Neural cell (in vitro differentiated cells): ENCODE measurements at regions not wholly inside any gene's neighbourhood (a gene's known extent, or its start where the extent isn't known, plus 50 kb on each side); places are given as distances from the start of the nearest gene placed in this dataset.

Source experiments
- H2AFZ ChIP-seq: fragments of 200-600, 300-800 bp; sonication (generic), shearing (Covaris generic); 2 replicates; pipeline ENCODE4 v1.6.0; 2014; ENCODE audit warnings: low read depth, mild to moderate bottlenecking, antibody characterized with exemption, low read length, moderate library complexity
- H3F3A ChIP-seq: fragments of 200-600 bp; shearing (Covaris generic); 2 replicates; pipeline ENCODE4 v1.6.1; 2016; ENCODE audit warnings: mild to moderate bottlenecking, moderate library complexity, mixed read lengths, antibody characterized with exemption, low read length; ENCODE audit not compliant: insufficient read depth, poor library complexity, severe bottlenecking
- H3K27ac ChIP-seq: fragments of 200-600, 300-800 bp; sonication (generic), shearing (Covaris generic); 2 replicates; pipeline ENCODE4 v1.5.1; 2014; ENCODE audit warnings: mild to moderate bottlenecking, low read length, moderate library complexity
- H3K27me3 ChIP-seq: fragments of 300-800, 200-600 bp; sonication (generic), shearing (Covaris generic); 2 replicates; pipeline ENCODE4 v1.6.0; 2014; ENCODE audit warnings: mild to moderate bottlenecking, low read depth, low read length, moderate library complexity; ENCODE audit not compliant: insufficient read depth
- H3K36me3 ChIP-seq: fragments of 300-800, 200-600 bp; sonication (generic), shearing (Covaris generic); 2 replicates; pipeline ENCODE4 v1.5.1; 2014; ENCODE audit warnings: mild to moderate bottlenecking, antibody characterized with exemption, low read length, moderate library complexity; ENCODE audit not compliant: insufficient read depth
- H3K4me2 ChIP-seq: fragments of 300-800, 200-600 bp; sonication (generic), shearing (Covaris generic); 2 replicates; pipeline ENCODE4 v1.6.0; 2014; ENCODE audit warnings: mild to moderate bottlenecking, low read length
- H3K4me3 ChIP-seq: fragments of 300-800, 200-600 bp; sonication (generic), shearing (Covaris generic); 2 replicates; pipeline ENCODE4 v1.5.1; 2014; ENCODE audit warnings: mild to moderate bottlenecking, low read length, moderate library complexity
- H3K79me2 ChIP-seq: fragments of 200-600 bp; shearing (Covaris generic); replicated peaks from 2 replicates; pipeline ENCODE4 v1.6.0; 2014; ENCODE audit warnings: mild to moderate bottlenecking, low read length, moderate library complexity; ENCODE audit not compliant: insufficient read depth
- H3K9ac ChIP-seq: fragments of 300-800, 200-600 bp; sonication (generic), shearing (Covaris generic); 2 replicates; pipeline ENCODE4 v1.6.1; 2016; ENCODE audit warnings: mild to moderate bottlenecking, low read length, mixed read lengths
- H3K9me2 ChIP-seq: fragments of 200-600 bp; shearing (Covaris generic); 2 replicates; pipeline ENCODE4 v1.6.1; 2016; ENCODE audit warnings: mild to moderate bottlenecking, low read length, mixed read lengths; ENCODE audit not compliant: insufficient read depth
- H3K9me3 ChIP-seq: fragments of 200-600, 300-800 bp; sonication (generic), shearing (Covaris generic); 2 replicates; pipeline ENCODE4 v1.6.1; 2016; ENCODE audit warnings: mild to moderate bottlenecking, mixed run types, low read length, moderate library complexity, mixed read lengths
- H4K20me1 ChIP-seq: fragments of 200-600 bp; shearing (Covaris generic); 2 replicates; pipeline ENCODE4 v1.6.1; 2016; ENCODE audit warnings: mild to moderate bottlenecking, mixed run types; ENCODE audit not compliant: insufficient read depth
- EP300 ChIP-seq: fragments of 450-650 bp; conservative IDR thresholded peaks from 2 replicates; pipeline ENCODE4 v1.6.1; 2014; ENCODE audit warnings: antibody characterized with exemption, mild to moderate bottlenecking, moderate library complexity; ENCODE audit not compliant: poor library complexity, severe bottlenecking
- EZH2 ChIP-seq: fragments of 200-600, 300-800 bp; shearing (Covaris generic), sonication (generic); IDR thresholded peaks from 2 replicates; pipeline ENCODE4 v1.6.1; 2014; ENCODE audit warnings: antibody characterized with exemption, low read length, borderline replicate concordance, mild to moderate bottlenecking; ENCODE audit not compliant: insufficient read depth, poor library complexity, severe bottlenecking
- MXI1 ChIP-seq: fragments of 450-650 bp; conservative IDR thresholded peaks from 2 replicates; pipeline ENCODE4 v1.6.1; 2014; ENCODE audit warnings: antibody characterized with exemption, mild to moderate bottlenecking; ENCODE audit not compliant: poor library complexity, severe bottlenecking
- POLR2AphosphoS5 ChIP-seq: IDR thresholded peaks from 2 replicates; pipeline ENCODE4 v1.6.1; 2012
- RAD21 ChIP-seq: fragments of 450-650 bp; conservative IDR thresholded peaks from 2 replicates; pipeline ENCODE4 v1.6.1; 2014; ENCODE audit warnings: antibody characterized with exemption, mild to moderate bottlenecking, moderate library complexity
- SMC3 ChIP-seq: fragments of 450-650 bp; conservative IDR thresholded peaks from 2 replicates; pipeline ENCODE4 v1.6.1; 2014; ENCODE audit warnings: antibody characterized with exemption, mild to moderate bottlenecking, moderate library complexity; ENCODE audit not compliant: poor library complexity
- TAF1 ChIP-seq: IDR thresholded peaks from 2 replicates; pipeline ENCODE4 v1.6.1; 2012; ENCODE audit warnings: low read depth
- TF ChIP-seq, protein P1 (sequence below): fragments of 450-650 bp; IDR thresholded peaks from 2 replicates; pipeline ENCODE4 v1.5.1; 2014; ENCODE audit warnings: antibody characterized with exemption, mild to moderate bottlenecking, moderate library complexity; ENCODE audit not compliant: poor library complexity, severe bottlenecking

DNA sequence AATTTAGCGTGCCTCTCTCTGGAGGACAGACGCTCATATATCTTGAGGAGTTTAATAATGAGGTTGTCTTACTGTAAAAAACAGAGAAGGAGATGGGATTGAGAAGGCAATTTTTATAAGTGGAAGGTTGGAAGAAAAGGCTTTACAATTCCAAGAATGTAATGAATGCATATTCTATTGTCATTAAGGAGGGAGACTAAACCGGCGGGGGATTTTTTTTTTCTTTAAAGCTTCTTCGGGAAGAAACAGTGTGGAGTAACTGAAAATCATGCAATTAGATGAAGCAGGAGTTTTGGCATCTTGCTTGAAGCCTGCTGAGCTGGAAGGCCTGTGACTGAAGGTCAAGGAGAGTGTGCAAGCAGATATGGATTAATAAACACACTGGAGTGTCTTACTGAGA, 124.4 kb downstream of the HRH4 start:
- Histone ChIP-seq H2AFZ (no peak overlapping the region), H3K9me3 (no peaks in the 10 kb centered on the region), H3F3A (no peaks in the 10 kb centered on the region), H3K4me3 (no peak overlapping the region), H3K36me3 (no peaks in the 10 kb centered on the region), H3K27ac (no peak overlapping the region), H3K9me2 (no peaks in the 10 kb centered on the region), H3K9ac (no peak overlapping the region), H3K4me2 (no peak overlapping the region), H3K79me2 (no peaks in the 10 kb centered on the region), H3K27me3 (no peaks in the 10 kb centered on the region), H4K20me1 (no peaks in the 10 kb centered on the region)
- no peak for TF ChIP-seq MXI1
- TF ChIP-seq EP300: no peak
- no peak for TF ChIP-seq TAF1

DNA sequence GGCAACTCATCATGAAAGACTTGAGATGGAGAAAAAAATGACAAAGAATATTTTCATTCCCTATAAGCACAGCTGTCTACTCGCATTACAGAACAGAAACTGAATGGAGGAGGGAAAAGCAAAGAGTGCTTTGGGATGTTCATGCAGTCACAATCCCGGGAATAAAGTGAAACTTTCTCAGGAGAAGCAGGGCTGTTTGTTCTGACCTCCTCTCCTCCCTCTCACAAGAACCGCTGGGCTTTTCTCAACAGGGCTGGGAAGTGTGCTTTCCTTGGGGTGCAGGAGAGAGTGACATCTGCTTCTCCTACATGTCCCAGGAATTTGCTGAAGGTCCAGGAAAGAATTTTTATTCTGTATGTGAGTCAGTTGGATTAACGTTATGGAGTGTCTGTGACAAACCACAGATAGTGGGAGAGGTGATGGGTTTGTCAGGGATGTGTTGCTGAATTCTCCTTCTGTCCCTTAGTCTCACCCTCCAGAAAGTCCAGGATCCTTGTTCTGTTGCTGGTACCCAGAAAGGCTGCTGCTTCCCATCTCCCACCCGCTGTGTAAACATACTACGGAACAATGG, 125.6 kb downstream of the HRH4 start:
- no peaks in the 10 kb centered on the region for H3K9me3 ChIP-seq
- H3F3A ChIP-seq: no peaks in the 10 kb centered on the region
- no peak overlapping the region for H3K4me3 ChIP-seq
- no peaks in the 10 kb centered on the region for H3K36me3 ChIP-seq
- no peaks in the 10 kb centered on the region for H4K20me1 ChIP-seq
- no peak overlapping the region for H3K9ac ChIP-seq
- no peaks in the 10 kb centered on the region for H3K79me2 ChIP-seq
- TF ChIP-seq, protein P1, sequence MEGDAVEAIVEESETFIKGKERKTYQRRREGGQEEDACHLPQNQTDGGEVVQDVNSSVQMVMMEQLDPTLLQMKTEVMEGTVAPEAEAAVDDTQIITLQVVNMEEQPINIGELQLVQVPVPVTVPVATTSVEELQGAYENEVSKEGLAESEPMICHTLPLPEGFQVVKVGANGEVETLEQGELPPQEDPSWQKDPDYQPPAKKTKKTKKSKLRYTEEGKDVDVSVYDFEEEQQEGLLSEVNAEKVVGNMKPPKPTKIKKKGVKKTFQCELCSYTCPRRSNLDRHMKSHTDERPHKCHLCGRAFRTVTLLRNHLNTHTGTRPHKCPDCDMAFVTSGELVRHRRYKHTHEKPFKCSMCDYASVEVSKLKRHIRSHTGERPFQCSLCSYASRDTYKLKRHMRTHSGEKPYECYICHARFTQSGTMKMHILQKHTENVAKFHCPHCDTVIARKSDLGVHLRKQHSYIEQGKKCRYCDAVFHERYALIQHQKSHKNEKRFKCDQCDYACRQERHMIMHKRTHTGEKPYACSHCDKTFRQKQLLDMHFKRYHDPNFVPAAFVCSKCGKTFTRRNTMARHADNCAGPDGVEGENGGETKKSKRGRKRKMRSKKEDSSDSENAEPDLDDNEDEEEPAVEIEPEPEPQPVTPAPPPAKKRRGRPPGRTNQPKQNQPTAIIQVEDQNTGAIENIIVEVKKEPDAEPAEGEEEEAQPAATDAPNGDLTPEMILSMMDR: no peak
- no peak for TF ChIP-seq POLR2AphosphoS5
- TF ChIP-seq SMC3: no peak
- no peak for TF ChIP-seq EZH2
- no peak for TF ChIP-seq TAF1
- no peak for TF ChIP-seq RAD21
- no peaks in the 10 kb centered on the region for H3K9me2 ChIP-seq
- H3K27me3 ChIP-seq: no peaks in the 10 kb centered on the region
- no peak overlapping the region for H3K27ac ChIP-seq
- no peak overlapping the region for H2AFZ ChIP-seq
- H3K4me2 ChIP-seq: no peak overlapping the region

DNA sequence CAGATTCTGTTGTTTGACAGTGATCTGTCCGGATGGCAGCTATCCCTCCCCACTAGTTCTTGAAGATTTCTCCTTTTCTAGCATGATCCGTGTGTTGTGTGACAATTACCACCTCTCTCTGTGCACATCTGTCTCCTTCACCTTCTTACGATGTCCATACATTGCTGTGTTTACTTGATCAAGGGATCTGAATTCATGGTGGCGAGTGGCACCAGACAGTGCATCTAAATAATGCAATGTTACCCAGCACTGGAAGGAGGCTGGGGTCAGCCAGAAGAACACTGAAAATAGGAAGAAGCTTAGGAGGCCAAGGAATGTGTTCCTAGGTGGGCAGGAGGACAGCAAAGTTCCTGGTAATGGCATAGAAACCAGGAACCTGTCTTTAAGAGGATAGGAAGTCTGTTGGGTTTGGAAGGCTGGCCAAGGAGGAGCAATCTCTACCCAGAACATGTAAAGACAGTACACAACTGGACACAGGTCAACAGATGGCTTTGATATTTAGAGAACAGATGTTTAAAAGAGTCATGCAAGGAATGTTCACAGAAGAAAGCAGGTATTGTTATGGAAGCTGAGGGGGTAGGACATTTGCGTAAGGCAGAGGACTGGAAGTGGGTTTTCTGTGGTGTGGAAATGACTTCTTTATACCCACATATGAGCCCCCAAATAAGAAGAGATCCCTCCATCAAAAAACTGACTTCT, 126.4 kb downstream of the HRH4 start:
- TF ChIP-seq, protein P1: no peak
- TF ChIP-seq RAD21: no peak
- Histone ChIP-seq H3K9me3 (no peaks in the 10 kb centered on the region), H3K27me3 (no peaks in the 10 kb centered on the region), H3K9me2 (no peaks in the 10 kb centered on the region), H3F3A (no peaks in the 10 kb centered on the region), H3K79me2 (no peaks in the 10 kb centered on the region), H3K9ac (no peak overlapping the region), H3K27ac (no peak overlapping the region), H4K20me1 (no peaks in the 10 kb centered on the region), H3K4me2 (no peak overlapping the region), H2AFZ (no peak overlapping the region), H3K4me3 (no peak overlapping the region), H3K36me3 (no peaks in the 10 kb centered on the region)
